ENCODE measurements at regions not wholly inside any gene's neighbourhood (a gene's known extent, or its start where the extent isn't known, plus 50 kb on each side); places are given as distances from the start of the nearest gene placed in this dataset.
A peak's percentile ranks its signal among the peaks of the same experiment; 100 is the strongest.

- no peak overlapping the region for H3K4me3 ChIP-seq (replicated peaks in 1 of 2; ENCODE audit: low read depth in 2 of 2, low read length in 2 of 2)
- no peak for TF ChIP-seq CTCF (IDR thresholded peaks at IDR 0.05; ENCODE audit: low read depth, low read length)
- DNase-seq (ENCODE audit: low read depth in 2 of 2), result peak in 1 of 2 donors; percentile 50
These were observed 841.8 kb downstream of the USP25 start for GRCh38 chr21:16571594-16571993.

- TF ChIP-seq CTCF (IDR thresholded peaks at IDR 0.05; ENCODE audit: low read depth, low read length), result no peak
- peak in 1 of 2 donors; percentile 56 for DNase-seq (ENCODE audit: low read depth in 2 of 2)
- no peak overlapping the region for H3K4me3 ChIP-seq (replicated peaks in 1 of 2; ENCODE audit: low read depth in 2 of 2, low read length in 2 of 2)
These were observed 842.2 kb downstream of the USP25 start for GRCh38 chr21:16572032-16572431.

GRCh38 chr21:16573578-16573977 lies 843.8 kb downstream of the USP25 start:
- H3K4me3 ChIP-seq (replicated peaks in 1 of 2; ENCODE audit: low read depth in 2 of 2, low read length in 2 of 2), result no peak overlapping the region
- no peak for TF ChIP-seq CTCF (IDR thresholded peaks at IDR 0.05; ENCODE audit: low read depth, low read length)
- peak; percentile 64 to 74 for DNase-seq (ENCODE audit: low read depth in 2 of 2)

- DNase-seq (ENCODE audit: low read depth in 2 of 2), result no peak
- no peak overlapping the region for H3K4me3 ChIP-seq (replicated peaks in 1 of 2; ENCODE audit: low read depth in 2 of 2, low read length in 2 of 2)
- TF ChIP-seq CTCF (IDR thresholded peaks at IDR 0.05; ENCODE audit: low read depth, low read length), result no peak
These were observed 848.2 kb downstream of the USP25 start for GRCh38 chr21:16577975-16578374.

- no peak overlapping the region for H3K4me3 ChIP-seq (replicated peaks in 1 of 2; ENCODE audit: low read depth in 2 of 2, low read length in 2 of 2)
- TF ChIP-seq CTCF (IDR thresholded peaks at IDR 0.05; ENCODE audit: low read depth, low read length), result no peak
- peak in 1 of 2 donors; percentile 53 for DNase-seq (ENCODE audit: low read depth in 2 of 2)
These were observed 849.1 kb downstream of the USP25 start for GRCh38 chr21:16578912-16579311.

GRCh38 chr21:16579538-16579937 lies 849.8 kb downstream of the USP25 start:
- H3K4me3 ChIP-seq (replicated peaks in 1 of 2; ENCODE audit: low read depth in 2 of 2, low read length in 2 of 2), result no peak overlapping the region
- TF ChIP-seq CTCF (IDR thresholded peaks at IDR 0.05; ENCODE audit: low read depth, low read length), result no peak

GRCh38 chr21:16580661-16581060 lies 850.9 kb downstream of the USP25 start:
- no peak for DNase-seq (ENCODE audit: low read depth in 2 of 2)
- no peak for TF ChIP-seq CTCF (IDR thresholded peaks at IDR 0.05; ENCODE audit: low read depth, low read length)
- H3K4me3 ChIP-seq (replicated peaks in 1 of 2; ENCODE audit: low read depth in 2 of 2, low read length in 2 of 2), result no peak overlapping the region

More at GRCh38 chr21:16579538-16579937, 849.8 kb downstream of the USP25 start:
- peak; percentile 31 to 63 for DNase-seq (ENCODE audit: low read depth in 2 of 2)
